SU-DHL-6 (cell line): ENCODE measurements at regions not wholly inside any gene's neighbourhood (a gene's known extent, or its start where the extent isn't known, plus 50 kb on each side); places are given as distances from the start of the nearest gene placed in this dataset.

Experiments used
- H2AFZ ChIP-seq: fragments of 200-600 bp; sonication (generic); 2 replicates; pipeline ENCODE4 v1.6.1; 2014; ENCODE audit warnings: low read depth, mild to moderate bottlenecking, moderate library complexity, mixed read lengths, antibody characterized with exemption, low read length; ENCODE audit not compliant: severe bottlenecking
- H3F3A ChIP-seq: fragments of 200-600 bp; shearing (Covaris generic); 2 replicates; pipeline ENCODE4 v1.6.0; 2016; ENCODE audit warnings: antibody characterized with exemption, mild to moderate bottlenecking; ENCODE audit not compliant: insufficient read depth
- H3K27ac ChIP-seq: fragments of 200-600 bp; sonication (generic); 2 replicates; pipeline ENCODE4 v1.5.1; 2016; ENCODE audit warnings: low read depth, mild to moderate bottlenecking, low read length, moderate library complexity, mixed read lengths
- H3K27me3 ChIP-seq: fragments of 200-600 bp; sonication (generic), shearing (Covaris generic); 2 replicates; pipeline ENCODE4 v1.6.0; 2014; ENCODE audit warnings: mild to moderate bottlenecking, low read length
- H3K36me3 ChIP-seq: fragments of 200-600 bp; sonication (generic); 2 replicates; pipeline ENCODE4 v1.6.1; 2014; ENCODE audit warnings: mild to moderate bottlenecking, low read length, mixed read lengths
- H3K4me2 ChIP-seq: fragments of 300-600, 200-600 bp; shearing (Covaris generic), sonication (generic); 2 replicates; pipeline ENCODE4 v1.6.0; 2014; ENCODE audit warnings: low read length, low read depth, mild to moderate bottlenecking; ENCODE audit not compliant: poor library complexity, severe bottlenecking
- H3K4me3 ChIP-seq: fragments of 200-600 bp; sonication (generic); 2 replicates; pipeline ENCODE4 v1.5.1; 2014; ENCODE audit warnings: antibody characterized with exemption, low read length, mild to moderate bottlenecking, mixed read lengths; ENCODE audit not compliant: insufficient read depth, poor library complexity, severe bottlenecking
- H3K79me2 ChIP-seq: fragments of 200-600 bp; sonication (generic); 2 replicates; pipeline ENCODE4 v1.6.1; 2014; ENCODE audit warnings: mild to moderate bottlenecking, low read length, moderate library complexity; ENCODE audit not compliant: insufficient read depth
- H3K9ac ChIP-seq: fragments of 200-600 bp; sonication (generic); 2 replicates; pipeline ENCODE4 v1.7.0; 2014; ENCODE audit warnings: mild to moderate bottlenecking, low read length
- H3K9me2 ChIP-seq: fragments of 200-600 bp; sonication (generic); replicated peaks from 2 replicates; pipeline ENCODE4 v1.6.1; 2014; ENCODE audit warnings: low read length; ENCODE audit not compliant: insufficient read depth
- H3K9me3 ChIP-seq: fragments of 200-600 bp; sonication (generic); 2 replicates; pipeline ENCODE4 v1.6.1; 2014; ENCODE audit warnings: low read length, mixed read lengths; ENCODE audit not compliant: insufficient read depth
- H4K20me1 ChIP-seq: fragments of 200-600 bp; sonication (generic); 2 replicates; pipeline ENCODE4 v1.6.1; 2014; ENCODE audit warnings: low read depth, mild to moderate bottlenecking, antibody characterized with exemption, low read length, moderate library complexity, mixed read lengths
- CTCF ChIP-seq: fragments of 200-600 bp; sonication (generic); IDR thresholded peaks from one replicate; pipeline ENCODE4 v1.5.1; 2017; ENCODE audit warnings: antibody characterized with exemption, mild to moderate bottlenecking, low read length, moderate library complexity; ENCODE audit not compliant: insufficient read depth, poor library complexity, severe bottlenecking
- EZH2phosphoT487 ChIP-seq: fragments of 200-600 bp; sonication (generic), shearing (Covaris generic); conservative IDR thresholded peaks from 2 replicates; pipeline ENCODE4 v1.6.1; 2018; ENCODE audit warnings: mild to moderate bottlenecking, antibody characterized with exemption, low read length, moderate library complexity, mixed read lengths

- TF ChIP-seq EZH2phosphoT487: no peak
- TF ChIP-seq CTCF: no peak
- Histone ChIP-seq H4K20me1 (no peaks in the 10 kb centered on the region), H3K9ac (no peak overlapping the region), H3K79me2 (no peaks in the 10 kb centered on the region), H3K4me3 (no peak overlapping the region), H3K27me3 (no peaks in the 10 kb centered on the region), H3F3A (no peaks in the 10 kb centered on the region), H3K9me2 (no peaks in the 10 kb centered on the region), H2AFZ (no peak overlapping the region), H3K4me2 (no peak overlapping the region), H3K36me3 (no peaks in the 10 kb centered on the region; the same call in 1 of the 2 replicates), H3K27ac (no peak overlapping the region), H3K9me3 (no peaks in the 10 kb centered on the region)
These were observed 520.5 kb downstream of the USP25 start for GRCh38 chr21:16250273-16250672.

DNA sequence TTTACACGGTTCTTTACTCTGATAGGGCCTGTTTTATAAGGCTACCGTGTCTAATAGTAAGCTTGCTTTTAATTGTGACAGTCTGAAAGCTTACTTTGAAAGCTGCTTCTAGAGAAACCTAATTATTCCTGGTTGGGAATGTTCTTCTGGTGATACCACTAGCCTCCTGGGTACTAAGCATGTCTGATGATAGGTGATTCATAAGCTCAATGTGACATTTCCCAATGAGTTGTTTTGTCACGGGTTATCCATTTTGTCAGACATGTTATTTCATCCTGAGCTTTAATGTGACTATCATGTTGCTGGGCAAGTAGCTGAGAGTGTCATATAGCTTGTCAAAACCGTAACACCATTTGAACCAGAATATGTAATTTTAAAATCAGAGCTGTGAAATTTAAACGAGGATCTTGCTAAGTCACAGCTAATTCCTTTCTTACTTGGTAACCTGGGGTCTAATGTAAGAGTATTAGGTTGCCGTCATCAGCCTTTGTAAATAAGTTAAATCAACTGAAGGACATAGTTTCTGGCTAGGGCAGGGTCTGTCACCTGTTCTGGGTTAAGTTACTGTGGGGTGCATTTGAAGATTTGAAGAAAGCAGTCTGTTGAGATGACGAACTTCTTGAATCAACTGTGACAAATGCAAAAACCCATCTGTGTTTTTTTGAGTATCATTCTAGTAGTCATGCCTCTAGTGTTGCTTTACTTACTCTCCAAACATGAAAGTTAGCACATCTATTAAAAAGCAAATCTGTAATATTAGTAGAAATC is 529.2 kb downstream of the USP25 start:
- no peak overlapping the region for H2AFZ ChIP-seq
- no peaks in the 10 kb centered on the region for H3K9me2 ChIP-seq
- H3K4me2 ChIP-seq: no peak overlapping the region
- no peak overlapping the region for H3K4me3 ChIP-seq
- no peaks in the 10 kb centered on the region for H3K27me3 ChIP-seq
- H3K79me2 ChIP-seq: no peaks in the 10 kb centered on the region
- no peaks in the 10 kb centered on the region for H3F3A ChIP-seq
- H4K20me1 ChIP-seq: no peaks in the 10 kb centered on the region
- no peak overlapping the region for H3K27ac ChIP-seq
- TF ChIP-seq CTCF (no peak), EZH2phosphoT487 (no peak)
- H3K9ac ChIP-seq: no peak overlapping the region
- H3K9me3 ChIP-seq: no peaks in the 10 kb centered on the region
- no peaks in the 10 kb centered on the region for H3K36me3 ChIP-seq

DNA sequence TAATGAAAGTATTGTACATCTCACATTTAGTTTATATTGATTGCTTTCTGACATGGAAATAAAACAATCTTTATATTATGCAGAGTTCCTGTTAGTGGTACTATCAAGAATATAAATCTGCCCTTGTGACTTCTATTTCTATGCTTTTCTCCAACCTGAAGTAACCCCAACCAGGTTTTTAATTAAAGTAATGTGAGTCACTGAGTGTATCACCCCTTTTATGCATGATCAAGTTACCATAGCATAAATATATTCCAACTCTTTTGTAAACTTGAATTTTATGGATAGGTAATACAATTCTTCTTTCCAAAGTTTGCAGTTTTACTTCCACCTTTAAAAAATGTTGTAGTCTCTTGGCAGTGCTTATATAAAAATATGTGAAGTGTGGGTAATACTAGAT is 532.3 kb downstream of the USP25 start:
- Histone ChIP-seq H3K9me2 (no peaks in the 10 kb centered on the region), H2AFZ (no peak overlapping the region), H3K9ac (no peak overlapping the region), H3K9me3 (no peaks in the 10 kb centered on the region), H3K27me3 (no peaks in the 10 kb centered on the region), H3K4me3 (no peak overlapping the region), H3K79me2 (no peaks in the 10 kb centered on the region), H3F3A (no peaks in the 10 kb centered on the region), H3K36me3 (no peaks in the 10 kb centered on the region), H4K20me1 (no peaks in the 10 kb centered on the region), H3K4me2 (no peak overlapping the region), H3K27ac (no peak overlapping the region)
- no peak for TF ChIP-seq EZH2phosphoT487
- no peak for TF ChIP-seq CTCF
